NCI-H446 (cell line): ENCODE measurements at regions not wholly inside any gene's neighbourhood (a gene's known extent, or its start where the extent isn't known, plus 50 kb on each side); places are given as distances from the start of the nearest gene placed in this dataset.
"Not testable (repeated sequence)": the region's sequence is repeated elsewhere in the genome, so short reads cannot be mapped to it uniquely, and the experiment has no call there.

Experiments
- DNase-seq, 2 experiments: peaks; one replicate each; lab custom pipeline; 2025; lab: John Stamatoyannopoulos, UW

DNA sequence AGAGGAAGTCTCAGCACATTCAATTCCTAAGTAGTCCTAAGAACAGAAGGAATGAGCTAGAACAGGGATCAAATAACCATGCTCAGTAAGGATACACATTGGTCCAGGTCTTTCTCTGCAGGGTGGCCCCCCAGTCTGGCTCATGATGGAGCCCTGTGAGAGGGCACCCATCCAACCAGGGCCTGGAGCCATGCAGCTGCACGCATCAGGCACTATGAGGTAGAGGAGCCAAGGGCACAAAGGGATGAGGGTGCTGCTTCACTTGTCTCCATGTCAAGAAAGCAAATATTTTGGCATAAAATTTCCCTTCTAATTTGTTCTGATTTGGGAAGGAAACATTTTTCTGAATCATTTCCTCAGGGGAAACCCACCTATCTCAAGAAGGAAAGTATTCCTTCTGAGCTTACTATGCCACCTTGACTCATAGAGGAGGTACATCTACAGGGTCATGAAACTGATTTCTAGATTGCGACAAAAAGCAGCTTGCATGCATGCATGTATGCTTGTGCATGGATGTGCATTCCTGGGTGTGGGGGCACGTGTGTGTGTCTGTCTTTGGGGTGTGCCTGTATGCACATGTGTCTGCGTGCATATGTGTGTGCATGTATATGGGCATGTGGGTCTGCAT, 600.3 kb downstream of the MID1IP1 start:
- no peak for DNase-seq

DNA sequence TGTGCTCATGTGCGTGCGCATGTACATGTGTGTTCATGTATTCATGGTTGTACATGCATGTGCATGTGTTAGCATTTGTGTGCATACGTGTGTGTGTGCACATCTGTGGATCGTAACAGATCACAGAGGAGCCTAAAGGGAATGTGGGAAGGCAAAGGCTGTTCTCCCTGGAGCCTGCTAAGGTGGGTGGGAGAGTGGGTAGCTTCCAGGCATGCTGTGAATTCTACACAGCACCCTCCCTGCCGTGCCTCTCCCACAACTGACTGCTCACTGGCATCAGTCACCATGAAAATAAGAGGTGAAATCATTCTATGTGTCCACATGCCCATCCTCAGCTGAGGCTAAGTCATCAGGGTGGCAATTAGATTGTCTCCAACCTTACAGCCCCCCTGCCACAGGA, 600.9 kb downstream of the MID1IP1 start:
- no peak for DNase-seq

DNA sequence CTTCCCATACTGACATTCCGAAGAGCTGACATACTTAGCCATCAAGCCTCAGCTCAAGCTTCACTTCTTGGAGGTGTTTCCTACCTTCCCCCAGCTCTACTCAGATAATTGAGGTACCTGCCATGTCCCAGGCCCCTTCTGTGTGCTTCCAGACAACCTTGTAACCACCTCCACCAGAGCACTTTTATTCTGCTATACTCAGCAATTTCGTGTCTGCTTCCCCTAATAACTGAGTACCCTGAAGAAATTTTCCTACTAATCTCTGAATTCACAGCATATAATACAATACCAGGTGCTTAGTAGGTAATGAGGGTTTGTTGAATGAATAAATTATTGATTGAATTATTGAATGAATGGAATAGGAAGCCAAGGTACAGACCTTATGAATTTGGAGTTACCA, 605.5 kb downstream of the MID1IP1 start:
- DNase-seq = no peak

DNA sequence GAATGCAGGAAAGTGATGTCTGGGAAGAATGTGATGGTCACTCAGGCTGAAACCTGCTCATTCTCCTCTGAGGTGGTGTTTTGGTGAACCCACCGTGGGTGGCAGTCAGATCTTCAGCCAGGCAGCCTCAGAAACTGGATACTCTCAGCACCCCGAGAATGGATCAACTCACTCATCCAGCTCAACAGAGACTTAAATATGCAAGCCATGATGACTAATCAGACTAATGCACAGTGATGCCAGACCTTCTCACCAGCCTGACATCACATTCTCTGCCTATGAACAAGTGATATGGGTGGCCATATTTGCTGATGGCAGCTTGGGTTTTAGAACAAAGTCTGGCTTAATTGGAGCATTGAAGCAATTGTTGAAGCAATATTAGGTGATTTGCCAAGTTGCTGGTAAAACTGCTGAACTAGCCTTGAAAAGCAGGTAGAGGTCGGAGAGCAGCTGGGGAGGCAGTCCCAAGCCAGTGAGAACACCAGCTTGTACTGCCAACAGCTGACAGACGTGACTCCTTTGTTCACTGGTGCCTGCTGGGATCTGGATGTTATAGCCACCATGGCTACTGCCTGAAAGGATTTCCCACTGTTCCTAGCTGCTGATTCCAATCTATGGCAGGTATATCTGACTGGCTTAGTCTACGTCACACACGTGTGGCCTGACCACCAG, 608.1 kb downstream of the MID1IP1 start:
- peak in 1 of 2 experiments; percentile 9 for DNase-seq

DNA sequence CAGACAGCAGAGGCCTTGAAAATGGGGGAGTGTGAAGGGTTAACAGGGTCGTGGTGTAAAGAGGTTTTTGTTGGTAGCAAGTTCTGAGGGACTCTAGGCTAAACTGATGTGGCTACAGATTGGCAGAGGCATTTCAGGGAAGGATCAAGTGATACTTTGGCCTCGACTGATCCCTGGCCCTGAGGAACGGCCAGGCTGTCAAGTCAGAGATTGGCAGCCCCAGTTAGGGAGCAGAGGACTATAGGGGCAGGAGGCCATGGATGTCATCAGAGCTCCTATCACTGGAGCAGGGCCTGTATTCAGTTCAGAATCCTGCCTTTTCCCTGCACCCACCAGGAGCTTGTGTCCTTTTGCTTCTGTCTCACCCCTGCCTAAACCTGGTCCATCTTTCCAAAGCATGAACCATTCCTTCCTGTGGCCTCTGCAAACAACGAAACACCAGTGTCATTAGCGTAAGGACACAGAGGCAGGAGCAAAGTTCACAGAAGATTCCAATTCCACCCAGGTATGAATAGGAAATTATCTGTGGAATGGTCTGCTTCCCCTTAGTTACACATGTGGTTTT, 613.1 kb downstream of the MID1IP1 start:
- no peak for DNase-seq

DNA sequence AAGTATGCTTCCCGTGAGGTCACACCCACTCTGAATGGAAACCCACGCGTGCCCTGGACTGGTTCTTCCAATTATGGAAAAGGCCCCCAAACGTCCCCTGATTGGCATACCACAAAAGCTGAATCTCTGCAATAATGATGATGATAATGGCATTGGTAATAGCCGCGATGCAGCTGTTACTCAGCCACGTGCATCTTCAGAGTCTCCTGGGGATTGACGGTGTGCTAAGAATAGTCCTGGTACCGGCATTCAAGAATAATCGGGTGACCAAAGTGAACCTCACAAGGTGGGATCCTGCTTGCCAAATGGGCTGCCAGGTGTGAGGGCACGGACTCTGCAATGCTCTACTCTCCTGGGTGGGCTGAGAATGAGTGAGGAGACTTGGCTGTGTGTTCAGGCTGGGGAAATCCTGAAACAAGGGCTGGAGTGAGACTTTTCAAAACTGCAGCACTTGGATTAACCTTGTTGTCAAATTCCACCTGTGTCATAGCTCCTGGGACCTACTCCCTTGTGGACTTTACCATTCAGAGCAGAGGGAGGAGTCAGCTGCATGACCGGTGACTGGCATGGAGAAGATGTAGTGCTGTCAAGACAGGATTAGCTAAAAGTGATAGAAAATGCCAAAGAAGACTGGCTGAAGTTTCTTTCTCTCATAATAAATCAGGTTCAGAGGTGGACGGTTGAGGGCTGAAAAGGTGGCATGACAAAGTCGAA, 615.4 kb downstream of the MID1IP1 start:
- DNase-seq = no peak

DNA sequence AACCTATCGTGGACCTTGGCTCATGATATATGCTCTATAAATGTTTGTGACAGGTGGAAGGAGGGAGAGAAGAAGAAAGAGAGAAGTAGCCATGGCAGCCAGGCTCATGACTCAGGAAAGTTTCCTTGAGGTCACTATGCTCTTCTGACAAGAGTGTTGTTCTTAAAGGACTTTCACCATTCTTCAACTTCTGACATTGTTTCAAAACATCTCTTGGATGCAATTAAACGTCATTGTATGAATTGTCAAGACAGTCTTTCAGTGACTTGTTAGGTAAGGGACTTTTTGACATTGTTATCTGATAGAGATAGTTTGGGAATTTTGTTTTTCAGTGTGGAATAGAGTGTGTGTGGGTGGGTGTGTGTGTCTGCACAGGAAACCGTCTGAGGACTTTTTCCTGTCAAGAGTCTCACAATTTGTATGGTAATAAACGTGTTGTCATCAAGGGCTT, 617.0 kb downstream of the MID1IP1 start:
- DNase-seq = no peak

DNA sequence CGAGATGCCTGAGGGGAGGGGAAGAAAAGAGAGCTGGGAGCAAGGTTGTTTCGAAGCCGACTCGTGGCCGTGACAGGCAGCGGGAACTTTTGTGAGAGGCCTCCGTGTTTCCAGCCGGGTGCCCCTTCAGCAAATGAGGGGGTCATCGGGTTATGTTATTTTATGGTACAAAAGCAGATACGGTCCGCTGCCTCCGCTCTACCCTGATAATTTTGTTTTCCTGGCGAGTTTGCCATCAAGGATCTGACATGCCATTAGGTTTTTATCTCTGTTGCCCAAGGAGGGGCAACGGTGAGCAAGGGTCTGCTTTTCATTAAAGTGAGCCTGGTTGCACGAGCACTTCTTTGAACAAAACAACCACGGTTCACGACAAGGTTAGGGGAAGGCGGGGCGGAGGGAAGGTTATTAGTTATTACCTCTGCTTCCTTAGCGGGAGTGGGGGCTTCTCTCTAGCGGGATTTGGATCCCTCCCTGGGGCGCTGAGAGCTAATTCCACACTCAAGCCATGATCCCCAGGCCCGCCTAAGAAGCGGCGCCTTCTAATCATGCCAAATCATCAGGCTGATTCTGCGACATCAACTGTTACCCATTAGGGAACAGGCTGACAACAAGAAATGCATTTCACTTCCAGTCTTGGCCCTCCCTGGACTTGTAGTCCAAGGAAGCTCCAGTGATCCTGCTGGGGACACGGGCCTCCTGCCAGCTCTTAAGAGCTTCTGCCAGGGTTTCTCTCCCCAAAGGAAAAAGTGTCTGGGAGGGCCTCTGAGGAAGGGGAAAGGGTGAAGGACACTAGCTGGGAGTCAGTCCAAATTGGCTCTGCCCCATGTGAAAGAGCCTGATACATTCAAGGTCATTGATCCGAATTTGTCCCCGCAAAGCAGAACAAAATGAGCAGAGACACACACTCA, 617.7 kb downstream of the MID1IP1 start:
- DNase-seq = peak; percentile 24 to 84

DNA sequence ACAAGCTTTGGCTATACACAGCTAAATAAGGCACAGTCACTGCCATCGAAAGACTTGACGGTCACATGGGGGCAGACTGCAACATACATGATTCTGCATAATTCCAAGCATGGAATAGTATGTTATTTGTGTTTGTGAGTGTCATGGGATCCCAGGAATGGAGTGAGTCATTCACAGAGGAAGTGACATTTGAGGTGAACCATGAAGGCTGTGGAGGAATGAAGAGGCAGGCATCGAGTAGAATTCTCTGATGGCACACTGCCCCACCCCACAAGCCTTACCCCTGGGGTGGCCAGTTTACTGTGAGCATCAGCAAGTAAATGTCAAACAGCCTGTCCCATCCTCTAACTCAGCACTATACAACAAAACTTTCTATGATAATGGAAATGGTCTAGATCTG, 619.7 kb downstream of the MID1IP1 start:
- no peak for DNase-seq

DNA sequence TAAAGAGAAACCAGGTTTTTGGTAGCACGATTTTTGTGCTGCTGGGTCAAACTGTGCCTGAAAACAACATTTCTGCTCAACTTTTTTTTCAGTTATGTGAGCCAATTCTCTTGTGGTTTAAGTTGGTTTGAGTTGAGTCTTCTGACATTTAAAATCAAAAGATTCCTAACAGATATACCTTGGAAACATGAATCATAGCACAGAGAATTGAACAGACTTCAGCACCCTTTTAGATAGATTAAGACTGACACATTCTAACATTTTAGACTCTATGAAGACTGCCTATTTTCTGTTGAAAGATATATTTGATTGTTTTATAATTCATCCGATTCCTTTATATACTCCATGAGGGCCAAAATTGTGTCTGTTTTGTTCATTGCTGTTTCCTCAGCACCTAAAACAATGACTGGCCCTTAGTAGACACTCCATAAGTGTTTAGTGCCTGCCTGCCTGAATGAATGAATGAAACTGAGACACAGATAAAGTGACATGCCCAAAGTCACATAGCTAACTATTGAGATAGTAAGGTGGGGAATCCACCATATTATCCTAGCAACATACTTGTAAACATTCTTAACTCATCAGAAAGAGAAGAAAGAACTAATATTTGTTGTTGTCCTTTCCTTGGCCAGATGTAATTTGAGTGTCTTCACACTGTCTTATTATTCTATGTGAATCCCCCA, 624.0 kb downstream of the MID1IP1 start:
- DNase-seq = no peak

DNA sequence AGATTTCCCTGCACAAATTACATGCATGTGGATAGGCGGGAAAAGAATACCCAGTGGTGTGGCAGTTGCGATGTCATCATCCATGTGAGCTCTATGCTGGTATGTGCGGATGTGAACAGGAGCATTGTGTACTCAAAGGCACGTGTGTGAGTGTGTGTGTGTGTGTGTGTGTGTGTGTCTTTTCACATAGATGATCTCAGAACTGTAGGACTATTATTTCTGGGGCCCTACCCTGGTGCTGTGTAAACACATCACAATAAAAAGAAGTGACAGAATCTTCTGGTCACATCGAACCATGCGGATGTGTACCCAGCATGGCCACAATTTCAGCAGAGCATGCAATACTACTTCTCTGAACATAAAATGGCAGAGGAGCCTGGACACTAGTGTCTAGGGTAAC, 624.8 kb downstream of the MID1IP1 start:
- DNase-seq = no peak

DNA sequence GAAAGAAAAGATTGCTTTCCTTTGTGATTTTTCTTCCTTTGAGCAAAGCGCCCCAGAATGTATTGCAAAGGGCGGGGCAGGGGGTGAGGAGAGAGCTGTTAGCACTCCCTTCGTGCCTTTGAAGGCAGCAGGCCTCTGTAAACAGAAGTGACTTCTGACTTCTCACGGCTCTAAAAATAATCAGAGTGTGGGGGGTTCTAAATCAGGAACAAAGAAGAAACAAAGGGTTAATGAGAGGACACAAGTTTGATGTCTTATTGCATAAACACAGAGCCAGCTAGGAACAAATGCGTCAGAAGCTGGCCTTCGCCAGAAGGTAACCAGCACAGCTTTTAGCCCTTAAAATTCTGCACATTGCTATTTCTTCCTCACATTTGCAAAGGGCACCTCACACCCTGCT, 626.2 kb downstream of the MID1IP1 start:
- no peak for DNase-seq

DNA sequence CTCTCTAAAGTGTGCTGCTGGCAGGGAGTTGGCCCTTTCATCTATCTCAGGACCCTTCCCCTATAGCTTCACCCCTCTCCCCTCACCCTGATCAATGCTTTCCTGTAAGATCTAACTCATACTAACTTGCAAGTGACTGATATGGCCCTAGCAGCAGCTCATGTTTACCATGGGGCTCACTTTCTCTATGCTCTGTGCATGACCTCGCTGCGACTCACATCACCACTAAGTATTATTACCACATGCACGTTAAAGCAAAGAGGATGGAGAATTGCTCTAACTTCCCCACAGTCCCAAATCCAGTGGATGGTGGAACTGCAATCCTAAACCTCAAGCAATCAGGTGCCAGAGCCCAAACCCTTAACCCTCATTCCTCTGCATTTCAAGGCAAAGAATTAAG, 626.6 kb downstream of the MID1IP1 start:
- no peak for DNase-seq

DNA sequence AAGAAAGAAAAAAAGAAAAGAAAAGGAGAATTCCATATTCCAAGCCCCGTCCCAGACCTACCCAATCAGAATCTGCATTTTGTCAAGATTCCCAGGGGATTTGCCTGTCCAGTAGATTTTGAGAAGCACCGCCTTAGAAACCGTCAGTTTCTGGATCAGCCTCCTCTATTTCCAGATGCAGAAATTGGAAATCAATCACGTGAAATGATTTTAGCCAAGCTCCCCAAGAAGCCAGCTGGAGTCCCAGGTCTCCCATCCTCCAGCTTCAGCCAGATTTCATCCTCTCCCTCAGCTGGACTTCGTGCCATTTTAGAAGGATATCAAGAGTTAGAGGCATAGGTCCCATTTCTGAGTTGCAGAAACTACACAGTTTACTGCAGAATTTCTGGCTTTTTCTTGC, 629.3 kb downstream of the MID1IP1 start:
- DNase-seq = no peak

DNA sequence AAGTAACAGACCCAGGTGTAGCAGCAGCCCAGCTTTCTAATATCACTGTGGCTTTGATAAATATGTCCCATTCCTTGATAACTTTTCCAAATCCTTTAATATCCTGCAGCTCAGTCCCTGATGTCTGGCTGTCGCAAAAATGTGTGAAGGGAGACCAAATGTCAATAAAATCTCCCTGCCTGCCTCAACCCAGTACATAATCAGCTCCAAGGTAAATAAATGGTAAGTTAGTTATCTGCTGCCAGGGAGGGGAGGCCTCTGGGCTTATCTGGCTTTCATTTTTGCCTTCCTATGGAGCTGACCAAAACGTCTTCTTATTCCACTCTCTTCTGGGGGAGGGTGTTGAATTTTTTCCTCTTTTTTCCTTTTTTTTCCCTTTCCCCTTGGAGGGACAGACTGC, 630.6 kb downstream of the MID1IP1 start:
- DNase-seq = no peak

DNA sequence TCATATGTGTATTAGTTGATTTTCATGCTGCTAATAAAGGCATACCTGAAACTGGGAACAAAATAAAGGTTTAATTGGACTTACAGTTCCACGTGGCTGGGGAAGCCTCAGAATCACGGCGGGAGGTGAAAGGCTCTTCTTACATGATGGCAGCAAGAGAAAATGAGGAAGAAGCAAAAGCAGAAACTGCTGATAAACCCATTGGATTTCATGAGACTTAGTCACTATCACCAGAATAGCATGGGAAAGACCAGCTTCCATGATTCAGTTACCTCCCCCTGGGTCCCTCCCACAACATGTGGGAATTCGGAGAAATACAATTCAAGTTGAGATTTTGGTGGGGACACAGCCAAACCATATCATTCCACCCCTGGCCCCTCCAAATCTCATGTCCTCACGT, 633.4 kb downstream of the MID1IP1 start:
- DNase-seq = not testable (repeated sequence)

DNA sequence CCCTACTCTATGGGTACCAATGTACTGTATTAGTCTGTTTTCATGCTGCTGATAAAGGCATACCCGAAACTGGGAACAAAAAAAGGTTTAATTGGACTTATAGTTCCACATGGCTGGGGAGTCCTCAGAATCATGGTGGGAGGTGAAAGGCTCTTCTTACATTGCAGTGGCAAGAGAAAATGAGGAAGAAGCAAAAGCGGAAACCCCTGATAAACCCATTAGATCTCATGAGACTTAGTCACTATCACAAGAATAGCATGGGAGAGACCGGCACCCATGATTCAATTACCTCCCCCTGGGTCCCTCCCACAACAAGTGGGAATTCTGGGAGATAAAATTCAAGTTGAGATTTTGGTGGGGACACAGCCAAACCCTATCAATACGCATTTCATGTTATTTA, 635.3 kb downstream of the MID1IP1 start:
- DNase-seq = not testable (repeated sequence)

DNA sequence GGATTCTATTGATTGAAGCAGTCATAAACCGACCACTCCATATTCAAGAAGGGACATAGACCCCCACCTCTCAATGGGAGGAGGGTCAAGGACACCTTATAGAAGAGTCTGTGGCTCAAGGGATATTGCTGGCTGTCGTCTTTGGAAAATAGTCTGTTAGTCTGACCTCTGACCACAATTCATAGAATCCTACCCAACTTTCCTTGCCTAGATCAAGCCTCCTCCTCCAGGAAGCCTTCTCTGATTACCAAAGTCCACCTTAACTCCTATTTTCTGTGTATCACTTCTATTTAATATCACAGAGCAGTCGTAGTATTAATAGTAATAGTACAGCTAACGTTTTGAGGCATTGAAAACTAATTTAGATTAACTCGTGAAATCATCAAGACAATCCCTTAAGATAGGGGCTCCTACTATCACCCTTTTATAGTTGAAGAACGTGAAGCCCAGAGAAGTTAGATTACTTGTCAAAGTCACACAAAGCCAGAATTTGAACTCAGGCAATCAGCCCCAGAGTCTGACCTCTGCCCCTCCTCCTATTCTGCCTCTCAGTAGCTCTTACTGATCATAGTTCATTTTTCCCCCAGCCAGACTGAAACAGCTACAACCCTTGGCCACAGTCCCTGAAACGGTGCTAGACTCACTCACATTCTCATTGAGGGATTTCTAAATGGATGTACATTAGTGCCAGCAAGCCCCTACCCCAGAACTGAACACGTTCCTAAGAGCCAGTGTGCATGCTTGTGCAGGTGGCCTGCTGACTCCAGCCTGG, 636.6 kb downstream of the MID1IP1 start:
- no peak for DNase-seq

DNA sequence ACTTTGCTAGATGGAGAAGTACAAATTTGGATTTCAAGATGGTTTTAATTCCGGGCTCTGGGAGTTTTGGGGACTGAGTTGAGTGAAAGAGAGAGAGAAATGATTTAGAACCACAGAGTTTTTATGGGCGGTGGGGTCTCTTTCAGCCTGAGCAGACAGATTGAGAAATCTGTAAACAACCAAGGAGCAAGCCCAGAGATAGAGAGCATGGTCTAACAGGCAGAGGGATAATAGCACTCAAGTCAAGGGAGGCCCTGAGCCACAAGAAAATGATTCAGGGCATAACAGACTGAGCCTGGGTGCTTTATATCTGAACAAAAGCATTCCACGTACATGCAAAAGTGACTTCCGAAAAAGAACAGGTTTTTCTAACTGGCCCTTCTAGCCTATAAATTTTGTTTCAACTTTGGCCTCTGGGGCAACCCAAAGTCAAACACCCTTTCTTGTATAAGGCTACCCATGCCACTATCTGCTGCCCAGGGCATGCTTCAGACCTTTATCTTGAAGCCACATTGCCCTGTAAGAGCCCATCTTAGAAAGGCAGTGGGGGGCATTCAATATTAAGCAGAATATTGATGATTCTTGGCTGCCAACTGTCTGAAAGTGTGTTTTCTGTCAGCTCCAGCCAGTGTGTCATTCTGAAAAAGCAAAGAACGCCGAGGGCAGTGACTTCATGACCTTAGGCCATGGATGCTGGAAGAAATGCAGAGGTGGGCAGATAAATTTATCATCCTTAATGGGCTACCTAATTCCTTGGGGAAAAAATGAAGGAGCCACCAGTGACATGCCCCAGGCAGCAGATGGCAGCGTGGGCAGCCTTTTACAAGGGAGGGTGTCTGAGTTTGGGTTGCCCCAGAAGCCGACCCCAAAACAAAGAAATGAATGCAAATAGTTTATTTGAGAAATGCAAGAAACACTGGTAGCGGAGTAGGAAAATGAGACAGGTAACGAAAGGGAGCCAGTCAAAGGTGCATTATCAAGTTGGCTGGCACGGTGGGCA, 637.6 kb downstream of the MID1IP1 start:
- no peak for DNase-seq
